ENCODE measurements at regions not wholly inside any gene's neighbourhood (a gene's known extent, or its start where the extent isn't known, plus 50 kb on each side); places are given as distances from the start of the nearest gene placed in this dataset.
A peak's percentile ranks its signal among the peaks of the same experiment; 100 is the strongest.

DNA sequence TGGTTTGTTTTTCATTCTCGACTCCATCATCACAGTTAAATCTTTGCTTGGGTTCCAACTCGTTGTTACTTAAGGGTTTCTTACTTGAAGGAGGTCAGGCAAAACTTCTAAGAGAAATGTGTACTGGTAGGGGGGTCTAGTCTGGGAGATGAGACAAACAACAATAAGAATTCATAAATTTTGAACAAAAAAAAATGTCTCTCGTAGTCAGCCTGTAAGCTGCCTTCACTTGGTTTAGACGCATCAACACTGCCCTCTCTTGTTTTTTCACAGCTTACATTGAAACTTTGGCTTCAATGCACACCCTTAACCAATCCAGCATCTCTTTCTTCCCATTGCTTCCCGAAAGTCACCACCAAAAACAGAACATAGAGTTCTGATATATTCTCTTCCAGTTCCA, 576.4 kb upstream of the PIK3C3 start:
- no peaks in the 10 kb centered on the region for H3K27me3 ChIP-seq
- no peak overlapping the region for H3K4me3 ChIP-seq
- Mint-ChIP-seq H3K27me3 (ENCODE audit: insufficient read depth, low read depth) (no peaks in the 10 kb centered on the region), H3K36me3 (no peaks in the 10 kb centered on the region), H3K4me3 (no peak overlapping the region), H3K27ac (no peak overlapping the region), H3K4me1 (peaks cover 4% of the 10 kb centered on the region), H3K9me3 (no peaks in the 10 kb centered on the region)
- no peak overlapping the region for H2AFZ ChIP-seq (replicated peaks)
- no peak overlapping the region for H3K9ac ChIP-seq
- DNase-seq (ENCODE audit: low spot score), result peak; percentile 41
- H3K4me2 ChIP-seq, result no peak overlapping the region
- H3K79me2 ChIP-seq (ENCODE audit: low read depth), result no peaks in the 10 kb centered on the region
- H3K36me3 ChIP-seq, result no peaks in the 10 kb centered on the region
- H3K27ac ChIP-seq, result no peak overlapping the region
- no peaks in the 10 kb centered on the region for H3F3A ChIP-seq (ENCODE audit: low read depth)
- TF ChIP-seq, protein P1, sequence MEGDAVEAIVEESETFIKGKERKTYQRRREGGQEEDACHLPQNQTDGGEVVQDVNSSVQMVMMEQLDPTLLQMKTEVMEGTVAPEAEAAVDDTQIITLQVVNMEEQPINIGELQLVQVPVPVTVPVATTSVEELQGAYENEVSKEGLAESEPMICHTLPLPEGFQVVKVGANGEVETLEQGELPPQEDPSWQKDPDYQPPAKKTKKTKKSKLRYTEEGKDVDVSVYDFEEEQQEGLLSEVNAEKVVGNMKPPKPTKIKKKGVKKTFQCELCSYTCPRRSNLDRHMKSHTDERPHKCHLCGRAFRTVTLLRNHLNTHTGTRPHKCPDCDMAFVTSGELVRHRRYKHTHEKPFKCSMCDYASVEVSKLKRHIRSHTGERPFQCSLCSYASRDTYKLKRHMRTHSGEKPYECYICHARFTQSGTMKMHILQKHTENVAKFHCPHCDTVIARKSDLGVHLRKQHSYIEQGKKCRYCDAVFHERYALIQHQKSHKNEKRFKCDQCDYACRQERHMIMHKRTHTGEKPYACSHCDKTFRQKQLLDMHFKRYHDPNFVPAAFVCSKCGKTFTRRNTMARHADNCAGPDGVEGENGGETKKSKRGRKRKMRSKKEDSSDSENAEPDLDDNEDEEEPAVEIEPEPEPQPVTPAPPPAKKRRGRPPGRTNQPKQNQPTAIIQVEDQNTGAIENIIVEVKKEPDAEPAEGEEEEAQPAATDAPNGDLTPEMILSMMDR (IDR thresholded peaks at IDR 0.05), result peak; percentile 56
- no peak for TF ChIP-seq EZH2phosphoT487 (IDR thresholded peaks at IDR 0.05)
- no peak for TF ChIP-seq EZH2 (IDR thresholded peaks at IDR 0.05)
- H3K9me3 ChIP-seq (ENCODE audit: low read depth), result no peaks in the 10 kb centered on the region
- H4K20me1 ChIP-seq (ENCODE audit: low read depth), result no peaks in the 10 kb centered on the region
- H3K4me1 ChIP-seq, result no peaks in the 10 kb centered on the region

DNA sequence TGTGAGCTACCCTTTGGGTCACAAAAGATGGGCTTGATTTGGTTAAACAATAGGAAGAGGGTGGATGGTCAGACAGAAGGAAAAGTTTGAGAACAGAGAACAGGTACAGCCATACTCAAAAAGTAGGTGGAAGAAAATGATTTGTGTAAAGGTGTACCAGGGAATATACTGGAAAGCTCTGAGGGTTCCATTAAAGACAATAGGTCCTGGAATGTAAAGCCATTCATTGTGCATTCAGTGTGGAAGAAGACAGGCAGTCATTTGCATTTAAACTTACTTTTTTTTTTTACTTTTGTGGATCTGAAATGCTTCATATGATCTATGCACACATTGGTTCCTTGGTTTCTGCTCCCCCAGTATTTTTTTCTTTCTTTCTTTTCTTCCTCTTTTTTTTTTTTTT, 581.4 kb upstream of the PIK3C3 start:
- Histone ChIP-seq H3F3A (ENCODE audit: low read depth) (no peaks in the 10 kb centered on the region), H3K4me2 (no peak overlapping the region), H3K79me2 (ENCODE audit: low read depth) (no peaks in the 10 kb centered on the region), H3K9me3 (ENCODE audit: low read depth) (no peaks in the 10 kb centered on the region), H3K27me3 (no peaks in the 10 kb centered on the region), H4K20me1 (ENCODE audit: low read depth) (no peaks in the 10 kb centered on the region), H3K4me1 (no peaks in the 10 kb centered on the region), H3K4me3 (no peak overlapping the region), H2AFZ (replicated peaks) (no peak overlapping the region), H3K27ac (no peak overlapping the region), H3K36me3 (no peaks in the 10 kb centered on the region), H3K9ac (no peak overlapping the region)
- no peak overlapping the region for H3K4me3 Mint-ChIP-seq
- no peaks in the 10 kb centered on the region for H3K9me3 Mint-ChIP-seq
- H3K4me1 Mint-ChIP-seq, result peaks cover 2% of the 10 kb centered on the region
- H3K27me3 Mint-ChIP-seq (ENCODE audit: insufficient read depth, low read depth), result no peaks in the 10 kb centered on the region
- TF ChIP-seq EZH2 (IDR thresholded peaks at IDR 0.05), result no peak
- TF ChIP-seq EZH2phosphoT487 (IDR thresholded peaks at IDR 0.05), result no peak
- TF ChIP-seq, protein P1 (IDR thresholded peaks at IDR 0.05), result no peak
- H3K36me3 Mint-ChIP-seq, result no peaks in the 10 kb centered on the region
- H3K27ac Mint-ChIP-seq, result no peak overlapping the region
- DNase-seq (ENCODE audit: low spot score), result peak; percentile 11

DNA sequence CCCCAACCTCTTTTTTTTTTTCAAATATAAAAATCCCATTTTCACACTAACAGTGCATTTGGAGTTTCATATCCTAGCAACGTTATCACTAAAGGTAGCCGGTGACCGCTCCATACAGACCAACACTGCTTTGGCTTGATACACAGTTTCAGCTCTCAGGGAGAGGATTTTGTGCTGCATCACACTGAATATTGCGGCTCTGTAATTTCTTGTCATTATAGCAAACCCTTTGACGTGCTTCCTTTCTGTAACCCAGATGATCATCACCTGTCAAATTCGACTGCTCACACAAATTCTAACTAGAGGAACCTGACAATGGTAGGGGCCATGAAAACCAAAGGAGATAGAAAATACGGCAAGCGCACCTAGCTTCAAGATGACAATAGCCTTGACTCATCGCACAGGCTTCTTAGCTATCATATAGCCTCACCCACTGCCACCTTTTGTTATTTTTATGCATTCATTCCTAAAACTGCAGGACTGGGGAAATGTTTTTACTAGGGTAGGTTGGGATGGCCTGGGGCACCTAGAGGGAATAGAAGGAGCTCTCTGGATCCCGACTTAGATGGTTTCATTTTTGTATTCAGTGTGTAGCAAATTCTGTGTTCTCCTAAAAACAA, 582.9 kb upstream of the PIK3C3 start:
- H3K36me3 Mint-ChIP-seq, result no peaks in the 10 kb centered on the region
- Histone ChIP-seq H3K4me2 (no peak overlapping the region), H3K79me2 (ENCODE audit: low read depth) (no peaks in the 10 kb centered on the region), H3K36me3 (no peaks in the 10 kb centered on the region), H3K27ac (no peak overlapping the region), H3K9ac (no peak overlapping the region), H3K4me3 (no peak overlapping the region), H3F3A (ENCODE audit: low read depth) (no peaks in the 10 kb centered on the region), H2AFZ (replicated peaks) (no peak overlapping the region), H3K4me1 (no peaks in the 10 kb centered on the region), H3K27me3 (no peaks in the 10 kb centered on the region), H3K9me3 (ENCODE audit: low read depth) (no peaks in the 10 kb centered on the region), H4K20me1 (ENCODE audit: low read depth) (no peaks in the 10 kb centered on the region)
- H3K4me1 Mint-ChIP-seq, result no peaks in the 10 kb centered on the region
- H3K9me3 Mint-ChIP-seq, result no peaks in the 10 kb centered on the region
- H3K4me3 Mint-ChIP-seq, result no peak overlapping the region
- DNase-seq (ENCODE audit: low spot score), result no peak
- no peak for TF ChIP-seq EZH2phosphoT487 (IDR thresholded peaks at IDR 0.05)
- TF ChIP-seq, protein P1 (IDR thresholded peaks at IDR 0.05), result no peak
- TF ChIP-seq EZH2 (IDR thresholded peaks at IDR 0.05), result no peak
- H3K27me3 Mint-ChIP-seq (ENCODE audit: insufficient read depth, low read depth), result no peaks in the 10 kb centered on the region
- H3K27ac Mint-ChIP-seq, result no peak overlapping the region
